ENCODE measurements at regions not wholly inside any gene's neighbourhood (a gene's known extent, or its start where the extent isn't known, plus 50 kb on each side); places are given as distances from the start of the nearest gene placed in this dataset.
"Not testable (repeated sequence)": the region's sequence is repeated elsewhere in the genome, so short reads cannot be mapped to it uniquely, and the experiment has no call there.

DNA sequence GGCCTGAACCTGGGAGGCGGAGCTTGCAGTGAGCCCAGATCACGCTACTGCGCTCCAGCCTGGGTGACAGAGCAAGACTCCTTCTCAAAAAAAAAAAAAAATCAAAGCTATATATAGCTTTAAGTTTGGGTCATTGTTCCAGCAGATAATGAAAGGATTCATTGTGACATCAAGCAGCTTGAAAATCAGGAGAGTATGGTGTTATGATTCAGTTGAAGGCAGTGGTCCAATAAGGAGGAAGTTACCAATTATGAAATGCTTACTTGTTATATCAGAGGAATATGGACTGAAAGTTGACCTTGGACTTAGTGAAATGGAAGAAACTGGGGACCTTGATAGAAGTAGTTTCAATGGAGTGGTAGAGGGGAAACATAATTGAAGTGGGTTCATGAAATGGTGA is 140.4 kb upstream of the MAD2L1 start:
- Histone ChIP-seq H3K27me3 (ENCODE audit: control insufficient read depth, extremely low read depth, insufficient read depth, low read length) (no peaks in the 10 kb centered on the region), H2AFZ (ENCODE audit: control insufficient read depth, low read length) (no peak overlapping the region), H3K36me3 (ENCODE audit: control insufficient read depth in 2 of 2, extremely low read depth in 1 of 2, insufficient read depth in 2 of 2, low read length in 2 of 2) (no peaks in the 10 kb centered on the region), H3K4me2 (ENCODE audit: control insufficient read depth, extremely low read depth, insufficient read depth, low read depth, low read length) (no peak overlapping the region), H3K4me3 (ENCODE audit: control insufficient read depth in 2 of 3, extremely low read depth in 1 of 3, insufficient read depth in 2 of 3, low read depth in 1 of 3, low read length in 3 of 3) (no peak overlapping the region), H3K79me2 (ENCODE audit: control insufficient read depth, insufficient read depth, low read length) (no peaks in the 10 kb centered on the region), H3K27ac (ENCODE audit: control insufficient read depth, insufficient read depth, low read length) (no peak overlapping the region), H4K20me1 (ENCODE audit: control insufficient read depth, extremely low read depth, insufficient read depth, low read length) (no peaks in the 10 kb centered on the region), H3K4me1 (ENCODE audit: control insufficient read depth, extremely low read depth, insufficient read depth, low read length) (no peaks in the 10 kb centered on the region), H3K9me3 (ENCODE audit: control insufficient read depth, low read depth, low read length) (no peaks in the 10 kb centered on the region), H3K9me1 (ENCODE audit: control insufficient read depth, extremely low read depth, insufficient read depth, low read length) (no peaks in the 10 kb centered on the region), H3K9ac (ENCODE audit: control insufficient read depth, extremely low read depth, insufficient read depth, low read length) (no peak overlapping the region)
- FAIRE-seq (no peak), DNase-seq (ENCODE audit: low read depth, low spot score) (no peak)
- dilution Hi-C loops (cut with MboI; ENCODE audit: extremely low pct_ligation_motif_present, low sequenced_read_pairs), result no loop called here
- no peak for TF ChIP-seq EZH2 (IDR thresholded peaks at IDR 0.05; ENCODE audit: low read length)
- TF ChIP-seq CTCF (optimal IDR thresholded peaks at IDR 0.05 in 1 of 3, IDR thresholded peaks at IDR 0.05 in 1 of 3, conservative IDR thresholded peaks at IDR 0.05 in 1 of 3; ENCODE audit: extremely low read depth in 1 of 3, insufficient read depth in 2 of 3, low read length in 3 of 3), result no peak

DNA sequence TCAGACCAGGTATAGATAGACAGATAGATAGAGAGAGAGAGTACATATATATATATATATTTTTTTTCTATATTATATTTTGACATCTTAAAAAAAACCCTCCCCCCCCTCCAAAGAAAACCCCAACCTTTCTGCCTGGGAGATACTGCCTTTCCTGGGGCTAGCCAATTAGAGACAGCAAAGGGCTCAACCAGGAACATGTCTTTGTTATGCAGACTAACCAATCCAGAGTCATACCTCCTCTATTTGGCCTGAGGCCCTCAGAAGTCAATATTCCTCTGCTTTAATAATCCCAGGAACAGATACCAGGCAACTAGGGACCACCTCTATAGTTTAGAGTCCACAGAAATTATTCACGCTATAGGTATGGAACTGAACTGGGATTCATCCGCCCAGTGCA is 135.6 kb upstream of the MAD2L1 start:
- H3K9me3 ChIP-seq (ENCODE audit: control insufficient read depth, low read depth, low read length), result no peaks in the 10 kb centered on the region
- H3K4me2 ChIP-seq (ENCODE audit: control insufficient read depth, extremely low read depth, insufficient read depth, low read depth, low read length), result no peak overlapping the region
- H3K9me1 ChIP-seq (ENCODE audit: control insufficient read depth, extremely low read depth, insufficient read depth, low read length), result no peaks in the 10 kb centered on the region
- no peaks in the 10 kb centered on the region for H3K36me3 ChIP-seq (ENCODE audit: control insufficient read depth in 2 of 2, extremely low read depth in 1 of 2, insufficient read depth in 2 of 2, low read length in 2 of 2)
- H3K27me3 ChIP-seq (ENCODE audit: control insufficient read depth, extremely low read depth, insufficient read depth, low read length), result no peaks in the 10 kb centered on the region
- DNase-seq (ENCODE audit: low read depth, low spot score), result no peak
- TF ChIP-seq EZH2 (IDR thresholded peaks at IDR 0.05; ENCODE audit: low read length) (no peak), CTCF (optimal IDR thresholded peaks at IDR 0.05 in 1 of 3, IDR thresholded peaks at IDR 0.05 in 1 of 3, conservative IDR thresholded peaks at IDR 0.05 in 1 of 3; ENCODE audit: extremely low read depth in 1 of 3, insufficient read depth in 2 of 3, low read length in 3 of 3) (no peak)
- no peak overlapping the region for H2AFZ ChIP-seq (ENCODE audit: control insufficient read depth, low read length)
- H3K79me2 ChIP-seq (ENCODE audit: control insufficient read depth, insufficient read depth, low read length), result no peaks in the 10 kb centered on the region
- dilution Hi-C loops (cut with MboI; ENCODE audit: extremely low pct_ligation_motif_present, low sequenced_read_pairs), result no loop called here
- FAIRE-seq, result no peak
- no peaks in the 10 kb centered on the region for H4K20me1 ChIP-seq (ENCODE audit: control insufficient read depth, extremely low read depth, insufficient read depth, low read length)
- no peaks in the 10 kb centered on the region for H3K4me1 ChIP-seq (ENCODE audit: control insufficient read depth, extremely low read depth, insufficient read depth, low read length)
- H3K9ac ChIP-seq (ENCODE audit: control insufficient read depth, extremely low read depth, insufficient read depth, low read length), result no peak overlapping the region
- no peak overlapping the region for H3K27ac ChIP-seq (ENCODE audit: control insufficient read depth, insufficient read depth, low read length)
- H3K4me3 ChIP-seq (ENCODE audit: control insufficient read depth in 2 of 3, extremely low read depth in 1 of 3, insufficient read depth in 2 of 3, low read depth in 1 of 3, low read length in 3 of 3), result no peak overlapping the region

GRCh38 chr4:120200573-120201110 is 134.0 kb upstream of the MAD2L1 start:
- H3K9me1 ChIP-seq (ENCODE audit: control insufficient read depth, extremely low read depth, insufficient read depth, low read length); H3K4me3 ChIP-seq (ENCODE audit: control insufficient read depth in 2 of 3, extremely low read depth in 1 of 3, insufficient read depth in 2 of 3, low read depth in 1 of 3, low read length in 3 of 3); DNase-seq (ENCODE audit: low read depth, low spot score); H3K9ac ChIP-seq (ENCODE audit: control insufficient read depth, extremely low read depth, insufficient read depth, low read length); H2AFZ ChIP-seq (ENCODE audit: control insufficient read depth, low read length); H3K79me2 ChIP-seq (ENCODE audit: control insufficient read depth, insufficient read depth, low read length); H3K4me1 ChIP-seq (ENCODE audit: control insufficient read depth, extremely low read depth, insufficient read depth, low read length); H3K27me3 ChIP-seq (ENCODE audit: control insufficient read depth, extremely low read depth, insufficient read depth, low read length); H3K9me3 ChIP-seq (ENCODE audit: control insufficient read depth, low read depth, low read length); H3K27ac ChIP-seq (ENCODE audit: control insufficient read depth, insufficient read depth, low read length); FAIRE-seq; H4K20me1 ChIP-seq (ENCODE audit: control insufficient read depth, extremely low read depth, insufficient read depth, low read length); H3K4me2 ChIP-seq (ENCODE audit: control insufficient read depth, extremely low read depth, insufficient read depth, low read depth, low read length); dilution Hi-C loops (cut with MboI; ENCODE audit: extremely low pct_ligation_motif_present, low sequenced_read_pairs); H3K36me3 ChIP-seq (ENCODE audit: control insufficient read depth in 2 of 2, extremely low read depth in 1 of 2, insufficient read depth in 2 of 2, low read length in 2 of 2): not testable (repeated sequence)
